ENCODE measurements at regions not wholly inside any gene's neighbourhood (a gene's known extent, or its start where the extent isn't known, plus 50 kb on each side); places are given as distances from the start of the nearest gene placed in this dataset.

GRCh38 chr13:22198001-22198400, 527.1 kb downstream of the FGF9 start:
- Histone ChIP-seq H3K4me3 (no peak overlapping the region), H3K36me3 (no peaks in the 10 kb centered on the region), H3K27me3 (no peaks in the 10 kb centered on the region), H3K4me1 (peaks cover 0 to 18% of the 10 kb centered on the region in 2 donors), H3K27ac (peak overlapping the region in 1 of 2 donors; percentile 2), H3K9me3 (no peaks in the 10 kb centered on the region)
- no peak for DNase-seq (ENCODE audit: low spot score)
- TF ChIP-seq CTCF (IDR thresholded peaks at IDR 0.05), result no peak

GRCh38 chr13:22198641-22199217, 527.9 kb downstream of the FGF9 start:
- Histone ChIP-seq H3K4me1 (peaks cover 0 to 18% of the 10 kb centered on the region in 2 donors), H3K9me3 (no peaks in the 10 kb centered on the region), H3K27me3 (no peaks in the 10 kb centered on the region), H3K4me3 (no peak overlapping the region), H3K27ac (peak overlapping the region in 1 of 2 donors; percentile 2), H3K36me3 (no peaks in the 10 kb centered on the region)
- no peak for TF ChIP-seq CTCF (IDR thresholded peaks at IDR 0.05)
- no peak for DNase-seq (ENCODE audit: low spot score)

- Histone ChIP-seq H3K36me3 (no peaks in the 10 kb centered on the region), H3K27ac (no peak overlapping the region), H3K27me3 (no peaks in the 10 kb centered on the region), H3K4me3 (no peak overlapping the region), H3K9me3 (no peaks in the 10 kb centered on the region), H3K4me1 (peaks cover 0 to 13% of the 10 kb centered on the region in 2 donors)
- DNase-seq (ENCODE audit: low spot score), result no peak
- no peak for TF ChIP-seq CTCF (IDR thresholded peaks at IDR 0.05)
Observed at GRCh38 chr13:22200440-22200839, 529.6 kb downstream of the FGF9 start.

- no peak for DNase-seq (ENCODE audit: low spot score)
- Histone ChIP-seq H3K4me3 (no peak overlapping the region), H3K27me3 (no peaks in the 10 kb centered on the region)
Observed at GRCh38 chr13:22201375-22201925, 530.6 kb downstream of the FGF9 start.

DNA sequence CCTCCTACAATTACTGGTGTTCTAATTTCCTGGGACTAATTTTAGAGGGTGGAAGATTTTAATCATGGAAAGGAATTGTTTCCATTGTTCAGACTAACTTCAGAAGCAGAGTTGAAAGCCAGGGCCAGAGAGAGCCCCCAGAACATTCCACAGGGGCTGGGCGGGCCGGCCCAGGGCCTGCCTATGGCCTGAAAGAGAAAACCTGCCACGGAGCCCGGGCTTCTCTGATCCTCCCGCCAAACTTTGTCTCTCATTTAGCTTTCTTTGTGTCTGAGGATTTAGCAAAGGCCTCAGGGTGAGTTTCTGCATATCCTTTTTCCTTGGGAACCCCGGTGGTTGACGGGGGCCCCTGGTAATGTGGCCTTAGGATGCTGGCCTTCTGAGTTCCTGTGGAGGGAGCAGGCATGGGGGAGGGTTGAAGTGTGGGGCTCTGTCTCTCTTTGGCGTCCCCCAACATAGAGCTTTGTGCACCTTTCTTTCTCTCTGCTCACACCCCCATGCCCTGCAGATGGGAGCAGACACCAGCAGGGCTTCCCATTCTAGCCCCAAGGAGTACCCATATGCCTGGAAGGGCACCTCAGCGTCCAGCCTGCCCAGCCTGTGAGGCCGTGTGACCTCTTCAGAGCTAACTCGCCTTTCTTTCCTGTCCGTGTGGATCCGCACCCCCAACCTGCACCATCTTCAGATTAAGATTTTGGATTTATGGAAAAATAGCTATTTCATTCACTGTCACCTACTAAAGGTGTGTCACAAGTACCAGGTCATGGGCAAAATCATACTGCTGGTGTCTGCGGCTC, 539.5 kb downstream of the FGF9 start:
- peaks cover 0 to 5% of the 10 kb centered on the region in 2 donors for H3K9me3 ChIP-seq
- H3K27me3 ChIP-seq, result no peaks in the 10 kb centered on the region
- peak overlapping the region in 1 of 2 donors; percentile 17 for H3K4me3 ChIP-seq
- no peaks in the 10 kb centered on the region for H3K4me1 ChIP-seq
- no peak for TF ChIP-seq CTCF (IDR thresholded peaks at IDR 0.05)
- DNase-seq (ENCODE audit: low spot score), result no peak
- peak overlapping the region; percentile 21 to 49 for H3K27ac ChIP-seq
- no peaks in the 10 kb centered on the region for H3K36me3 ChIP-seq

More at GRCh38 chr13:22201375-22201925, 530.6 kb downstream of the FGF9 start:
- peaks cover 0 to 13% of the 10 kb centered on the region in 2 donors for H3K4me1 ChIP-seq
- no peaks in the 10 kb centered on the region for H3K36me3 ChIP-seq
- no peak for TF ChIP-seq CTCF (IDR thresholded peaks at IDR 0.05)
- H3K27ac ChIP-seq, result no peak overlapping the region
- H3K9me3 ChIP-seq, result peaks cover 0 to 4% of the 10 kb centered on the region in 2 donors

Measured in right atrium auricular region (tissue), 2 donors.